Suprapubic skin (tissue), 4 donors: ENCODE measurements at regions not wholly inside any gene's neighbourhood (a gene's known extent, or its start where the extent isn't known, plus 50 kb on each side); places are given as distances from the start of the nearest gene placed in this dataset.

Experiments used
- DNase-seq, 2 donors: peaks; one replicate each; pipeline ENCODE4 v3.0.0-alpha.2; 2019; ENCODE audit warnings: low spot score in 2 of 2
- H3K27ac ChIP-seq: fragments of 200-600 bp; sonication (generic); one replicate; pipeline ENCODE4 v1.5.1; 2019
- H3K27me3 ChIP-seq: fragments of 200-600 bp; sonication (generic); one replicate; pipeline ENCODE4 v1.5.1; 2019
- H3K36me3 ChIP-seq: fragments of 200-600 bp; sonication (generic); one replicate; pipeline ENCODE4 v1.5.1; 2019
- H3K4me1 ChIP-seq: fragments of 200-600 bp; sonication (generic); one replicate; pipeline ENCODE4 v1.5.1; 2019
- H3K4me3 ChIP-seq: fragments of 200-600 bp; sonication (generic); one replicate; pipeline ENCODE4 v1.5.1; 2019; ENCODE audit warnings: mild to moderate bottlenecking
- H3K9me3 ChIP-seq: fragments of 200-600 bp; sonication (generic); one replicate; pipeline ENCODE4 v1.5.1; 2019
- CTCF ChIP-seq, 2 donors: fragments of 200-600 bp in 1 of 2; fragments of 450-650 bp in 1 of 2; sonication (generic) in 1 of 2; IDR thresholded peaks; one replicate each; pipeline ENCODE4 v1.5.1; 2016 to 2019; ENCODE audit warnings: antibody characterized with exemption in 2 of 2, mild to moderate bottlenecking in 1 of 2, moderate library complexity in 1 of 2
- EP300 ChIP-seq: sonication (generic); formaldehyde crosslinking; IDR thresholded peaks from one replicate; pipeline ENCODE4 v1.6.1; 2017; ENCODE audit warnings: antibody characterized with exemption
- POLR2A ChIP-seq, 2 donors: fragments of 450-650 bp; IDR thresholded peaks; one replicate each; pipeline ENCODE4 v1.6.1; 2017; ENCODE audit warnings: antibody characterized with exemption in 2 of 2, mild to moderate bottlenecking in 2 of 2, moderate library complexity in 2 of 2
- POLR2AphosphoS5 ChIP-seq, 3 donors: sonication (generic); formaldehyde crosslinking; IDR thresholded peaks; one replicate each; pipeline ENCODE4 v1.6.1; 2017; ENCODE audit warnings: antibody characterized with exemption in 3 of 3
- WGBS: methylation state at CpG from one replicate; pipeline ENCODE4 v1.1.5; 2018; 5-methylcytosine and 5-hydroxymethylcytosine counted together

GRCh38 chr14:28467611-28468010 lies 299.0 kb upstream of the FOXG1 start:
- no peak for DNase-seq
- Histone ChIP-seq H3K4me3 (no peak overlapping the region), H3K27ac (no peak overlapping the region), H3K36me3 (no peaks in the 10 kb centered on the region), H3K4me1 (no peaks in the 10 kb centered on the region), H3K27me3 (no peaks in the 10 kb centered on the region), H3K9me3 (peaks cover 9% of the 10 kb centered on the region)
- TF ChIP-seq POLR2A (IDR thresholded peaks at IDR 0.05) (no peak), EP300 (no peak), POLR2AphosphoS5 (IDR thresholded peaks at IDR 0.05) (no peak), CTCF (IDR thresholded peaks at IDR 0.05) (no peak)
- WGBS, result 89% methylated on average over 3 of the region's 4 CpGs

GRCh38 chr14:28468191-28469151 lies 298.1 kb upstream of the FOXG1 start:
- Histone ChIP-seq H3K27me3 (no peaks in the 10 kb centered on the region), H3K9me3 (peaks cover 9% of the 10 kb centered on the region), H3K36me3 (no peaks in the 10 kb centered on the region), H3K27ac (no peak overlapping the region), H3K4me1 (no peaks in the 10 kb centered on the region), H3K4me3 (no peak overlapping the region)
- WGBS, result 41% methylated on average over 2 of the region's 2 CpGs
- TF ChIP-seq POLR2A (IDR thresholded peaks at IDR 0.05), result no peak
- TF ChIP-seq CTCF (IDR thresholded peaks at IDR 0.05), result no peak
- TF ChIP-seq POLR2AphosphoS5 (IDR thresholded peaks at IDR 0.05), result no peak
- TF ChIP-seq EP300, result no peak
- no peak for DNase-seq

- no peaks in the 10 kb centered on the region for H3K4me1 ChIP-seq
- H3K27ac ChIP-seq, result no peak overlapping the region
- TF ChIP-seq CTCF (IDR thresholded peaks at IDR 0.05) (no peak), EP300 (no peak), POLR2AphosphoS5 (IDR thresholded peaks at IDR 0.05) (no peak), POLR2A (IDR thresholded peaks at IDR 0.05) (no peak)
- 64% methylated on average over 8 of the region's 8 CpGs for WGBS
- no peak for DNase-seq
- no peaks in the 10 kb centered on the region for H3K27me3 ChIP-seq
- no peaks in the 10 kb centered on the region for H3K9me3 ChIP-seq
- H3K36me3 ChIP-seq, result no peaks in the 10 kb centered on the region
- no peak overlapping the region for H3K4me3 ChIP-seq
Measured at GRCh38 chr14:28482251-28483040, 284.1 kb upstream of the FOXG1 start.

- Histone ChIP-seq H3K4me1 (no peaks in the 10 kb centered on the region), H3K4me3 (no peak overlapping the region), H3K27me3 (no peaks in the 10 kb centered on the region), H3K9me3 (no peaks in the 10 kb centered on the region), H3K36me3 (no peaks in the 10 kb centered on the region), H3K27ac (no peak overlapping the region)
- no peak for DNase-seq
- no peak for TF ChIP-seq CTCF (IDR thresholded peaks at IDR 0.05)
- TF ChIP-seq POLR2AphosphoS5 (IDR thresholded peaks at IDR 0.05), result no peak
- TF ChIP-seq POLR2A (IDR thresholded peaks at IDR 0.05), result no peak
- no peak for TF ChIP-seq EP300
- WGBS, result 88% methylated on average over 3 of the region's 3 CpGs
Measured at GRCh38 chr14:28483506-28483905, 283.1 kb upstream of the FOXG1 start.

GRCh38 chr14:28488684-28489083 lies 277.9 kb upstream of the FOXG1 start:
- Histone ChIP-seq H3K36me3 (no peaks in the 10 kb centered on the region), H3K4me1 (no peaks in the 10 kb centered on the region), H3K27ac (no peak overlapping the region), H3K4me3 (no peak overlapping the region), H3K9me3 (no peaks in the 10 kb centered on the region), H3K27me3 (no peaks in the 10 kb centered on the region)
- TF ChIP-seq POLR2A (IDR thresholded peaks at IDR 0.05), result no peak
- TF ChIP-seq POLR2AphosphoS5 (IDR thresholded peaks at IDR 0.05), result no peak
- TF ChIP-seq CTCF (IDR thresholded peaks at IDR 0.05), result no peak
- no peak for TF ChIP-seq EP300
- DNase-seq, result no peak
